Lower leg skin (tissue), 3 donors: ENCODE measurements at regions not wholly inside any gene's neighbourhood (a gene's known extent, or its start where the extent isn't known, plus 50 kb on each side); places are given as distances from the start of the nearest gene placed in this dataset.

Experiments
- CTCF ChIP-seq, 3 donors: fragments of 450-650 bp; IDR thresholded peaks; one replicate each; pipeline ENCODE4 v1.5.1; 2016; ENCODE audit warnings: antibody characterized with exemption in 3 of 3, mild to moderate bottlenecking in 3 of 3, moderate library complexity in 2 of 3
- POLR2A ChIP-seq, 2 donors: fragments of 450-650 bp; IDR thresholded peaks; one replicate each; pipeline ENCODE4 v1.6.1; 2016 to 2017; ENCODE audit warnings: antibody characterized with exemption in 2 of 2, mild to moderate bottlenecking in 1 of 2, moderate library complexity in 1 of 2

- no peak for TF ChIP-seq CTCF (IDR thresholded peaks at IDR 0.05)
- TF ChIP-seq POLR2A (IDR thresholded peaks at IDR 0.05): no peak
These were observed 89.7 kb downstream of the SEMA4F start for GRCh38 chr2:74743778-74744177.
